GM12873 (cell line): ENCODE measurements at regions not wholly inside any gene's neighbourhood (a gene's known extent, or its start where the extent isn't known, plus 50 kb on each side); places are given as distances from the start of the nearest gene placed in this dataset.

Experiments
- CTCF ChIP-seq: IDR thresholded peaks from 2 replicates; pipeline ENCODE4 v1.5.1; 2012; ENCODE audit warnings: low read depth, mild to moderate bottlenecking, moderate library complexity, low read length, control low read depth; ENCODE audit not compliant: insufficient read depth; ENCODE audit errors: missing control alignments

- TF ChIP-seq CTCF: no peak
These were observed 1630.4 kb upstream of the ACVR2A start for GRCh38 chr2:146214394-146214929.

- TF ChIP-seq CTCF: no peak
These were observed 1631.2 kb upstream of the ACVR2A start for GRCh38 chr2:146213674-146214073.

GRCh38 chr2:146212602-146213001 lies 1632.2 kb upstream of the ACVR2A start:
- TF ChIP-seq CTCF: no peak

- TF ChIP-seq CTCF: no peak
These were observed 1635.0 kb upstream of the ACVR2A start for GRCh38 chr2:146209842-146210275.

GRCh38 chr2:146207901-146208300 lies 1636.9 kb upstream of the ACVR2A start:
- TF ChIP-seq CTCF: no peak

GRCh38 chr2:146207417-146207816 lies 1637.4 kb upstream of the ACVR2A start:
- no peak for TF ChIP-seq CTCF

- no peak for TF ChIP-seq CTCF
These were observed 1641.7 kb upstream of the ACVR2A start for GRCh38 chr2:146203064-146203624.
